Body of pancreas (tissue), 4 donors: ENCODE measurements at regions not wholly inside any gene's neighbourhood (a gene's known extent, or its start where the extent isn't known, plus 50 kb on each side); places are given as distances from the start of the nearest gene placed in this dataset.
A peak's percentile ranks its signal among the peaks of the same experiment; 100 is the strongest.

ENCODE experiments used
- POLR2A ChIP-seq, 3 donors: fragments of 450-650 bp; IDR thresholded peaks; one replicate each; pipeline ENCODE4 v1.6.1; 2016; ENCODE audit warnings: antibody characterized with exemption in 3 of 3, mild to moderate bottlenecking in 2 of 3
- TF ChIP-seq, protein P1 (sequence below), 7 experiments: fragments of 450-650 bp in 4 of 7; fragments of 200-600 bp in 3 of 7; sonication (generic) in 3 of 7; IDR thresholded peaks; one replicate each; pipeline ENCODE4 v1.5.1; 2016 to 2019; ENCODE audit warnings: antibody characterized with exemption in 7 of 7

GRCh38 chrX:20442597-20442996 is 175.9 kb upstream of the RPS6KA3 start:
- TF ChIP-seq, protein P1, sequence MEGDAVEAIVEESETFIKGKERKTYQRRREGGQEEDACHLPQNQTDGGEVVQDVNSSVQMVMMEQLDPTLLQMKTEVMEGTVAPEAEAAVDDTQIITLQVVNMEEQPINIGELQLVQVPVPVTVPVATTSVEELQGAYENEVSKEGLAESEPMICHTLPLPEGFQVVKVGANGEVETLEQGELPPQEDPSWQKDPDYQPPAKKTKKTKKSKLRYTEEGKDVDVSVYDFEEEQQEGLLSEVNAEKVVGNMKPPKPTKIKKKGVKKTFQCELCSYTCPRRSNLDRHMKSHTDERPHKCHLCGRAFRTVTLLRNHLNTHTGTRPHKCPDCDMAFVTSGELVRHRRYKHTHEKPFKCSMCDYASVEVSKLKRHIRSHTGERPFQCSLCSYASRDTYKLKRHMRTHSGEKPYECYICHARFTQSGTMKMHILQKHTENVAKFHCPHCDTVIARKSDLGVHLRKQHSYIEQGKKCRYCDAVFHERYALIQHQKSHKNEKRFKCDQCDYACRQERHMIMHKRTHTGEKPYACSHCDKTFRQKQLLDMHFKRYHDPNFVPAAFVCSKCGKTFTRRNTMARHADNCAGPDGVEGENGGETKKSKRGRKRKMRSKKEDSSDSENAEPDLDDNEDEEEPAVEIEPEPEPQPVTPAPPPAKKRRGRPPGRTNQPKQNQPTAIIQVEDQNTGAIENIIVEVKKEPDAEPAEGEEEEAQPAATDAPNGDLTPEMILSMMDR (IDR thresholded peaks at IDR 0.05) = peak; percentile 35 to 78 (median 63)
- TF ChIP-seq POLR2A (IDR thresholded peaks at IDR 0.05) = no peak
